T-helper 2 cell treated with Interferon-gamma antibody and Interleukin-4, amounts not matched to agents 5 μg/mL and 100 μg/mL, for 36 hours (primary cell): ENCODE measurements at regions not wholly inside any gene's neighbourhood (a gene's known extent, or its start where the extent isn't known, plus 50 kb on each side); places are given as distances from the start of the nearest gene placed in this dataset.
A peak's percentile ranks its signal among the peaks of the same experiment; 100 is the strongest.

Experiments
- DNase-seq: peaks from one replicate; pipeline ENCODE4 v3.0.0; 2021; ENCODE audit warnings: low spot score
- H3K27ac Mint-ChIP-seq: one replicate; pipeline ENCODE4 v1.8.0; 2021; ENCODE audit warnings: mild to moderate bottlenecking, mixed read lengths
- H3K27me3 Mint-ChIP-seq: one replicate; pipeline ENCODE4 v1.8.0; 2021; ENCODE audit warnings: low read depth, mixed read lengths
- H3K36me3 Mint-ChIP-seq: one replicate; pipeline ENCODE4 v1.8.0; 2021; ENCODE audit warnings: low read depth, mixed read lengths
- H3K4me1 Mint-ChIP-seq: one replicate; pipeline ENCODE4 v1.8.0; 2021; ENCODE audit warnings: low read depth, mixed read lengths
- H3K4me3 Mint-ChIP-seq: one replicate; pipeline ENCODE4 v1.8.0; 2022; ENCODE audit warnings: mild to moderate bottlenecking, moderate library complexity, mixed read lengths
- H3K9me3 Mint-ChIP-seq: one replicate; pipeline ENCODE4 v1.8.0; 2021; ENCODE audit warnings: mixed read lengths

DNA sequence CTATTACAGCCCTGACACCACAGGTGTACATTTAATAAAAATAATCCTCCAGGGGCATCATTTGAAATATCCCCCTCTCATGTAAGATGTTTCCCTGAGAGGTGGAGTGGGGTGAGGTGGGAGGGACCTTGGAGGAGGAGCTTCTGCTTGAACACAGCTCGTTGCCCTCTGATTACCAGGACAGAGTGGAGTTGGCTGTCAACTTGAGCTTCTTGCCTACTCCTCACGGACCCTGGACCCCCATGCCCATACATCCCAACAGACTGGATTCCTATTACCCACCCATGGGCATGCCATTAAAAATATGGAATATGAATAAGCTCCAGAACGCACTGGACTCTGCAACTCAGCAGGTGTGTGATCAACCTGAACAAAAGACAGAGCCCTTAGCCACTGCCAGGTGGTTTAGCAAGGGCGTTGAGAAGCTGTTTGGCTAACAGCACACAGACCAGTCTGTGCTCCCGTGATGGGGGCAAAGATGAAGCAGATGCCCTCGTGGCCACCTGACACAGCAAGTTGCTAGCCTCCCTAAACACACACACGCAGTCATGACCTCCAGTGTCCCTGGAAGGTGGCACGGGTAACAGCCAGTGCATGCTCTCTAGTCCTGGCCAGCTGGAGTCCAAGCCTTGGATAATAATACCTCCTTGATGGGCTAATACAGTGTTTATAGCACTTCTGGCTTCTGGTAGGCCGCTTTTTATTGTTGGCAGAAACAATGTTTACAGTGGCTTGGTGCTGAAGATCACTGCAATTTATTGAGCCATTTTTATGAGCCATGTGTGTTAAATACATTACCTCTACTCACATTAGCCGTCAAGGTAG is 155.0 kb downstream of the TOMM20 start:
- Mint-ChIP-seq H3K9me3 (no peaks in the 10 kb centered on the region), H3K4me1 (peaks cover 80% of the 10 kb centered on the region), H3K27me3 (no peaks in the 10 kb centered on the region), H3K4me3 (no peak overlapping the region), H3K27ac (peak overlapping the region; percentile 75), H3K36me3 (peaks cover 8% of the 10 kb centered on the region)
- DNase-seq, result no peak

DNA sequence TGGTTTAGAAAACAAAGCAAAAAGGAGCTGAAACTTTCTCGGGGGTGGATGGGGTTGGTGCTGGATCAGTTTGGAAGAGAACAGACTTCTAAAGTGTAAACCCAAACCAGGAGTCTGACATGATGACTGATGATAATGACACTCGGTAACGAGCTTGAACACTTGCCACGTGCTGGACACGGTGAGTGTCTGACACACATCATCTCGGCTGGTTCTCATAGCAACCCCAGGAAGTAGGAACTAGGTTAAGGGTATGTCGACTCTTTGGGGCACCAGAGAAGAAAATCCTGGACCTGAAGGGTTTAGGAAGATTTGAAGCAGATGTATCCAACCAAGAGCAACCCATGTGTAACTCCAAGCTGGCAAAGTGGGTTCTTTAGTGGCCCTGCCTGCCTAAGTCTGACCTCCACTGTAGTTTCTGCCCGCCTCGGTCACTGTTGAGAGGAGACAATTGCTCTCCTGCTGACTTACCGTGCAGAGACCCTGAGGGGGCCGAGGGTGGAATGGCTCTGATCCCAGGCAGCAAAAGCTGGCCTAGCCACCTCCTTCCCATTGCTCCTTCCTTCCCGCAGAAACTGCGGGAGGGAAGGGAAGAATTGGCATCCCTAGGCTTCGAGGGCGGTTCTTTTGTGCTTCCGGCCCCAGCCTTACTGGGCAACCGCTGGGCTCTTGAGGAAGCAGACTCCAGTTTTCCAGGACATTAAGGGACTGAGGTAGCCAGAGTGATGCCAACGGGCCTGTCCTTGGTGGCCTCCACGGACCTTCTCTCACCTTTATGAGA is 156.0 kb downstream of the TOMM20 start:
- peaks cover 73% of the 10 kb centered on the region for H3K4me1 Mint-ChIP-seq
- peak overlapping the region; percentile 25 for H3K4me3 Mint-ChIP-seq
- H3K36me3 Mint-ChIP-seq, result peaks cover 10% of the 10 kb centered on the region

DNA sequence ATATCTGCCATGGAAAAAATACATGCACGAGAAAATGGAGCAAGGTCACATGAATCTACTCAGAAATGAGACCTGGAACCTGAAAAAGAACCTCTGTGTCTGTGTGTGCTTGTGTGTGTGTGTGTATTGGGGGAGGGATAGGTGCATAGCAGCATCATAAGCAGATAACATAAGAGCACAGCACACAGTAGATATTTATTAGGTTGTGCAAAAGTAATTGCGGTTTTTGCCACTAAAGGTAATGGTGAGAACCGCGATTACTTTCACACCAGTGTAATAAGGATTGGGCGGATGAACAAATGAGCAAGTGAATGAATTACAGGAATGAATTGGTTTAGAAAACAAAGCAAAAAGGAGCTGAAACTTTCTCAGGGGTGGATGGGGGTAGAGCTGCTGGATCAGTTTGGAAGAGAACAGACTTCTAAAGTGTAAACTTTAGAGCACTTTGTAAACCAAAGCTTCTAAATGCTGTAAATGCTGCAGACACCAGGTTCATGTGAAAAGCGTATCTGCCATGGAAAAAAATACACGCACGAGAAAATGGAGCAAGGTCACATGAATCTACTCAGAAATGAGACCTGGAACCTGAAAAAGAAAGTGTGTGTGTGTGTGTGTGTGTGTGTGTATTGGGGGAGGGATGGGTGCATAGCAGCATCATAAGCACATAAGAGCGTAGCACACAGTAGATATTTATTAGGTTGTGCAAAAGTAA is 156.9 kb downstream of the TOMM20 start:
- peaks cover 66% of the 10 kb centered on the region for H3K4me1 Mint-ChIP-seq
- DNase-seq, result no peak
- H3K9me3 Mint-ChIP-seq, result no peaks in the 10 kb centered on the region
- H3K36me3 Mint-ChIP-seq, result peaks cover 10% of the 10 kb centered on the region
- H3K4me3 Mint-ChIP-seq, result peak overlapping the region; percentile 25
- no peaks in the 10 kb centered on the region for H3K27me3 Mint-ChIP-seq
- H3K27ac Mint-ChIP-seq, result peak overlapping the region; percentile 72

More for the DNA sequence above, 156.0 kb downstream of the TOMM20 start:
- DNase-seq, result no peak
- H3K27ac Mint-ChIP-seq, result peak overlapping the region; percentile 75
- H3K27me3 Mint-ChIP-seq, result no peaks in the 10 kb centered on the region
- no peaks in the 10 kb centered on the region for H3K9me3 Mint-ChIP-seq

DNA sequence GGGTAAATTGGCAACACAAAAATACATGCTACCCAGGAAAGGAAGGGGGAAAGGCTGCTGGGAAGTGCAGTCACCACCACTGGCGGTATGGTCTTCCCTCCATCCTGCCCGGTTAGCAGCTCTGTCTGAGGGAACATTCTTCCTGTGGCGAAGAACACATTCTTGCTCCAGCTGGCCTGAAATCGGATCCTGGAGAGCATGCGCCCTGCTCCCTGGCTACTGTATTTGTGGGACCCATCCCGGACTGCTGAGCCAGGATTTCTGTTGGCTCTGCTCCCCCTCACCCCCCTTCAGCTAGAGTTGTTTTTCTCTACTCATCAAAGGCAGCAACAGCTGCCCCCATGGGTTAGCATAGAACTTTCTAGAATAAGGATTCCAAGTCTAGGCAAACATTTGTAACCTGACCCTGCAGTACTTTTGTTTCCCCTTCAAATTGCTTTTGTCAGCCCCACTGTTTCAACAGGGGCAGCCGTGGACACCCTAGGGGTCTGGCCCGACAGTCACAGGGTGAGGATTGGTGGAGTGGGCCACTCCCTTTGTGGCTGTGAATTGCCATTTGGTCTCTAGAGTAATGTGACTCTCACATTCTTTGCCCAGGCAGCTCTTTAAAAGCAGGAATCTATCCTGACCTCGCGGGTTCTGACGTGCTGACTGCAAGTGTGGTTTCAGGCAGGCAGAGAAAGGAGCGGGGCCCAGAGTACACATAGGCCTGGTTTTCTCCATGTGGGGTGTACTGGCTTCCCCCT is 157.7 kb downstream of the TOMM20 start:
- Mint-ChIP-seq H3K4me3 (peak overlapping the region; percentile 70), H3K27ac (peak overlapping the region; percentile 72), H3K9me3 (no peaks in the 10 kb centered on the region), H3K4me1 (peaks cover 62% of the 10 kb centered on the region), H3K27me3 (no peaks in the 10 kb centered on the region), H3K36me3 (peaks cover 14% of the 10 kb centered on the region)
- DNase-seq, result peak; percentile 51

DNA sequence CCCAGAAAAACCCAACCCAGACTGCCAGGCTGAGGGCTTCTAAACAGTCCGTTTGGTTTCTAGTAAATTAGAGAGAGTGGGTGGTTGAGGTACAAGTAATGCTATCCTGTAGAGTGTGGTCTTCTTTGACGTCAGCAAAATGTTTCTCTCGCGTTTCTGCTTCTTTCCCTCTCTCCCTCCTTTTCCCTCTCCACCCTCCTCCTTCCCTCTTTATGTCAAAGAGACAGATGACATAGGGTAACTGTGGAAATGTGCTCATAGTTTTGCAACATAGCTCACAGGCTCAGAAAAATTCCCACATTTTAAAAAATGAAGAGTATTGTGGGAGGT is 158.3 kb downstream of the TOMM20 start:
- no peak for DNase-seq
- H3K27me3 Mint-ChIP-seq, result no peaks in the 10 kb centered on the region
- peak overlapping the region; percentile 72 for H3K27ac Mint-ChIP-seq
- no peaks in the 10 kb centered on the region for H3K9me3 Mint-ChIP-seq
- peaks cover 13% of the 10 kb centered on the region for H3K36me3 Mint-ChIP-seq
- H3K4me1 Mint-ChIP-seq, result peaks cover 58% of the 10 kb centered on the region
- H3K4me3 Mint-ChIP-seq, result peak overlapping the region; percentile 70

DNA sequence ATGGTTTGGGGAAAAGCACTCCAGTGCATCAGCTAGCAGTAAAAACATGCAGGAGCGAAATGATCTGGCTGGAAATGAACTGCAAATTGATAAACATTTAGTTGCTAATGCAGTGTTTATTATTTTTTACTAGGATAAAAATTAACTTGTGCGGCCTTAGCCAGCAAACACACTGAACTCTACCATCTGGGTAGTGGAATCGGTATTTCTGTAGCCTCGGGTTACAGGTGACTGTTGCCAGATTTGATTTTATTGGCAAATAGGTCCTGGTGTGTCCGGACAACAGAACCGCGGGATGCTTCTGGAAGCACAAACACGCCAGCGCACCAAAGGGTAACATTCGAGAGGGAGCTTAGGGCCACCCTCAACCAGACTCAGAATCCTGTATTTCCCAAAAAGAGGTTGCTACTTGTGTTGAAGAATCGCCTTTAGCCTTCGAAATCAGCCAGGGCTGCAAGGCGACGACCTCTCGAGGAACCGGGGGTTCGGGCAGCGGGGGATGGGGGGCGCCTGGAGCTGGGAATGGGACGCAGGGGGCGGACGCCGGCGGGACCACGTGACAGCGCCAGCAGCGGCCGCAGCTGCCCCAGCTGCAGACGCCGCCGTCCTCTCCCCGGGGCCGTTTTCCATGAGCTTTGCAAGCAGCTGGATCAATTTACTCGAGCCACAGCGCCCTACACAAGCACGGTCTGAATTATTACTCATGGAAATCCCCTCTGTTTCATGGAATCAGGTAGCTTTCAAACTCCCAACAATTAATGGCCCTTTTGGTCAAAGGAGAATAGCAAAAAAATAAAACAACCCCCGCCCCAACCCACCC is 158.8 kb downstream of the TOMM20 start:
- Mint-ChIP-seq H3K9me3 (no peaks in the 10 kb centered on the region), H3K27me3 (no peaks in the 10 kb centered on the region), H3K4me3 (peak overlapping the region; percentile 28), H3K36me3 (peaks cover 15% of the 10 kb centered on the region), H3K4me1 (peaks cover 57% of the 10 kb centered on the region), H3K27ac (peak overlapping the region; percentile 77)
- DNase-seq, result no peak

DNA sequence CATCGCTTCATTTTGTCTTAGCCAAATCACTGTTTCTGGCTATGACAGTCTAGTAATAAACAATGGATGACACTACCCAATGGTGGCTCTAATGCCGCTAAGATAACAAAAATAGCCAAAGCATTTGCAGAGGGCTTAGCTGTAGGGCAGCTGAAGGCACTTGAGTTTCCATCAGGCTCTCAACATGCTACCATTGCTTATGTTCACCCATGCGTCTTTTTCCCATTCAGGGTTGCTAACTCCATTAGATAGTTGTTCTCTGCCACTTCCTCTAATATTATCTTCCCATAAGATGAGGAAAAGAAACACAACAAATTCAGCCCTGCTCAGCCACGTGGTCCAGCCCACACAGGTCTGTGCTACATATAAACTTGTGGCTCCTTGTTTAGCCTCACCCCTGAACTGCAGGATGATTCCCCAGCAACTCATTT is 159.6 kb downstream of the TOMM20 start:
- Mint-ChIP-seq H3K4me3 (peak overlapping the region; percentile 14), H3K4me1 (peaks cover 58% of the 10 kb centered on the region), H3K36me3 (peaks cover 15% of the 10 kb centered on the region), H3K27ac (peak overlapping the region; percentile 77), H3K27me3 (no peaks in the 10 kb centered on the region), H3K9me3 (no peaks in the 10 kb centered on the region)
- DNase-seq, result no peak

DNA sequence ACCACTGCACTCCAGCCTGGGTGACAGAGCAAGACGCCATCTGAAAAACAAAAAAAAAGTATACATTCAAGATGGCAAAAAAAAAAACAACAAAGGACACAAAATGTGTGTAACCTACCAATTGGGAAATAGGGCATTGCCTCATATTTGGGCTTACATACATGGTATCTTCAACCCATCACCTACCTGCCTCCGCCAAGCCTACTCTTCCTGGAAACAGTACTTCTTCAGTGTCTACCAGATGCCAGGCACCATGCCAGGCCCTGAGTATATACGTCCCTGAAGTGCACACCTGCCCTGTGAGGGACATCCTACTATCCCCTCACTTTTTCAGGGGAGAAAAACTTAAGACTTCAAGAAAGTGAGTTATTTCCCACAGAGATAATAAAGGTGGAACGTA is 160.2 kb downstream of the TOMM20 start:
- H3K4me1 Mint-ChIP-seq, result peaks cover 63% of the 10 kb centered on the region
- H3K27me3 Mint-ChIP-seq, result no peaks in the 10 kb centered on the region
- no peak overlapping the region for H3K4me3 Mint-ChIP-seq
- peak overlapping the region; percentile 60 for H3K27ac Mint-ChIP-seq
- H3K36me3 Mint-ChIP-seq, result peaks cover 15% of the 10 kb centered on the region
- DNase-seq, result no peak
- no peaks in the 10 kb centered on the region for H3K9me3 Mint-ChIP-seq

DNA sequence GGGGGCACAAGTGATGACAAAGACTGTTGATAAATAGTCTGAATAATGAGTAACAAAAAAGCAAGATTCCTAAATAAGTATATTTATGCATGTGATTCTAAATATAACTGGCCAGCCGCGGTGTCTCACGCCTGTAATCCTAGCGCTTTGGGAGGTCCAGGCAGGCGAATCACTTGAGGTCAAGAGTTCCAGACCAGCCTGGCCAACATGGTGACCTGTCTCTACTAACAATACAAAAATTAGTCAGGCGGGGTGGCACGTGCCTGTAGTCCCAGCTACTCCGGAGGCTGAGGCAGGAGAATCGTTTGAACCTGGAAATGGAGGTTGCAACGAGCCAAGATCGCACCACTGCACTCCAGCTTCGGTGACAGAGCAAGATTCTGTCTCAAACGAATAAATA is 161.5 kb downstream of the TOMM20 start:
- Mint-ChIP-seq H3K27me3 (no peaks in the 10 kb centered on the region), H3K27ac (no peak overlapping the region), H3K4me3 (no peak overlapping the region), H3K4me1 (peaks cover 65% of the 10 kb centered on the region), H3K36me3 (peaks cover 14% of the 10 kb centered on the region), H3K9me3 (no peaks in the 10 kb centered on the region)
- DNase-seq, result no peak

DNA sequence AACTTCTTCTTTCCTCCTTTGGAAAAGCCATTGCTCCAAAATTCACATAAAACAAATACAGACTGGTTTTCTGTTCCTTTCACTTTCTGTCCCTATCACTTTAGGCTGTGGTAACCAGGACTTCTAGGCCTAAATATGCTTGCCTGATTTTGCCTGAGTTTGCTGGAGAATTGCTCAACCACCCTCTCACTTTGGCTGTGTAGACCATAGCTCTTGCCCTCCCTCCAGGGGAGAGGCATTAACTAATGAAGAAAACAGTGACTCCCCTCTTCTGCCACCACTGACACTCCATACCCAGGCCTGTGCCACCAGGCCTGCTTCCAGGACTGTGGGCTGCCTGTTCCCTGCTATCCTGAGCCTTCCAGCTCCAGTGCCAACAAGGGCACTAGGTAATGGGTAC is 163.5 kb downstream of the TOMM20 start:
- Mint-ChIP-seq H3K4me3 (peak overlapping the region; percentile 70), H3K4me1 (peaks cover 63% of the 10 kb centered on the region), H3K36me3 (peaks cover 16% of the 10 kb centered on the region), H3K27ac (peak overlapping the region; percentile 92), H3K27me3 (no peaks in the 10 kb centered on the region), H3K9me3 (no peaks in the 10 kb centered on the region)
- no peak for DNase-seq

DNA sequence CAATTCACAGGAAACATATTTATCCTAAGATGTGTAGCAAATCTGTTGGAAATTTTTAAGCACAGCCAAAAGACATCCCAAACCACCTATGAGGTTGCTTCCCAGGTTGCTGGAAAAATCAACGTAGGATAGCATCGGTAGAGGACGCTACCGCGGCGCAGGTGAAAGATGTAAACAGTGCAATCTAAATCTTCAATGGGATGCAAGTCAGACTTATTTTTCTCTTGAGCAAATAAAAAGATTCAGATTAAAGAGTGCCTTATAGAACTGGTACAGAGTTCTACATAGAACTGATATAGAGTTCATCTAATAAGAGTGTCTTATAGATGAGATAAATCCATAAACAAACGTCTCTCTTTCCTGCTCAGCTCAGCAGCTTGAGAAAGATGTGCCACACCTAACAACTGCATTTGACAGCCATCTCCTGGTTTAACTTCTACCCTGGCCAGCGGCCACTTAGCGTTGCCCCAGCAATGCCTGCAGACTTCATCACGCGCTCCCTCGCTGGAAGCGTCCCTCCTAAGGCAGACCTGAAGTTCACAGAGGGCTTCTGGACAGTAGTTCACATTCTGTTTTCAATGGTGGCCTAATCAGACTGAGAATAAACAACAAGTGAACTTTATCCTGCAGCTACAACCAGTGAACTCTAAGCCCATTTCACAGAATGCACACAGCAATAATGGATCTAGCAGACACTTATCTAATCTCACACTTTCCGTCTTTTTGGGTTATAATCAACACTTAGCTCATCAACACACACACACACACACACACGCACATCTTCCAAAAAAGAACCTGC is 164.5 kb downstream of the TOMM20 start:
- peaks cover 14% of the 10 kb centered on the region for H3K36me3 Mint-ChIP-seq
- peak overlapping the region; percentile 71 for H3K4me3 Mint-ChIP-seq
- H3K27ac Mint-ChIP-seq, result peak overlapping the region; percentile 92
- no peak for DNase-seq
- no peaks in the 10 kb centered on the region for H3K27me3 Mint-ChIP-seq
- peaks cover 65% of the 10 kb centered on the region for H3K4me1 Mint-ChIP-seq
- no peaks in the 10 kb centered on the region for H3K9me3 Mint-ChIP-seq

DNA sequence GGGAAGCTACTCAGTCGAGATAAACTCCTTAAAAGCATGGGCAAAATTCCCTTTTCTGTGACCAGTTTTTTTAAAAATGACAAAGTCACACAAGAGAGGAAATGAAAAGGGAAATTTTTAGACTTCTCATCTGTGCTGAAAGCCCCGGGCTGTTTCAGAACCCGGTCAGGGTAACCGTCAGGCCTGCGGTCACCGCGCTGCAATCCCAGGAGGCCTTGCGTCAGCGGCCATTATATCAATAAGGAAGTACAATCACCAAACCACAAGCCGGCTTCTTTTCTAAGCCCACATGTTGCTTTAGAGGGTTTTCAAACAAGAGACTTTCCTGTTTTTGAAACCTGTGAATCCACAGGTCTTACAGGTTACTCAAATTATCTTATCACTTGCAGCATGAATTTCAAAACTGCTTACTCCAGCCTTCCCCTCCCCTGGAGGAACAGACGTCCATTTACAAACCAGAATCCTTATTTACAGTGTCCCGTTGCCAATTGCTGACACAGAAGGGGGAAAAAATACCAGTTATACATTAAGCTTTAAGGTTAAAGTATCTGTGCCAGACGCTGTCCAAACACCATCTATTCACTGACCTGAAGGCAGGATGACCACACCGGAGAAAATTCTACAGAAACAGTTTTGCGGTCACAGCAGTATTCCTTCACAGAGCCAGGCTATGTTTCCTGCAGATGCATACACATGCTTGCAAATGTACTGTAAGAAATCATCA is 165.3 kb downstream of the TOMM20 start:
- no peaks in the 10 kb centered on the region for H3K9me3 Mint-ChIP-seq
- DNase-seq, result peak; percentile 95
- H3K27me3 Mint-ChIP-seq, result no peaks in the 10 kb centered on the region
- H3K36me3 Mint-ChIP-seq, result peaks cover 10% of the 10 kb centered on the region
- peak overlapping the region; percentile 71 for H3K4me3 Mint-ChIP-seq
- peak overlapping the region; percentile 92 for H3K27ac Mint-ChIP-seq
- H3K4me1 Mint-ChIP-seq, result peaks cover 67% of the 10 kb centered on the region
